RPMI8226 (cell line): ENCODE measurements at regions not wholly inside any gene's neighbourhood (a gene's known extent, or its start where the extent isn't known, plus 50 kb on each side); places are given as distances from the start of the nearest gene placed in this dataset.
"Not testable (repeated sequence)": the region's sequence is repeated elsewhere in the genome, so short reads cannot be mapped to it uniquely, and the experiment has no call there.

Experiments used
- DNase-seq: peaks from one replicate; pipeline ENCODE4 v3.0.0-alpha.2; 2015

DNA sequence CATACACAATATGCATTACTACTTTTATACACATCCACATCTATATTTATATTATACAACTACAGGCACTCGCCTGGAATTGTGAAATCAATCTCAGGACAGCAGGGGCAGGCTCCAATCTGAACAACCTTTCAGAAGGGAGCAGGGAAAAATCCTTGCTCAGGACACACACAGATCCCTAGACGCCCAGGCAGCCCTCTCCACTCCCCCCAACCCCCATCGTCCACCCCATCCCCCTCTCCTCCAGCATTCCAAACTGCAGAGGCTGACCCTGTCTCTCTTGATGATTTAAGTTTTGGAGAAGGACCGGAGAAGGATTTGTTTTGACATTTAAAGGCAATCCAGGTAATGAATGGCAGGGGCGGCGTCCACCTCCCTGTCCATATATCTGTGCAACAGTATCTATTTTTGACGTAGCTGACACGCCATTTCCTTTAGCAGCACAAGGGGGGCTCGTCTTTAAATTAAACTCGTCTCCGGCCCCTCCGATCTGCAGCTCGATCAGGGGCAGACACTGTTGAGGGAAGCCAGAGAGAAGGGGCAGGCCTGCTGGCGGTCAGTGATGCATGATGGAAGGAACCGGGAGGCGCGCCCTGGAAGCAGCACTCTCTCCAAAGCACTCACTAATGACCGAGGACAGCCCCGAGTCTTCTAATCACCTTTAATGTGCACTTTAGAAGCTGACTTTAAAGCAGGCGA, 95.0 kb upstream of the TBX5 start:
- DNase-seq = no peak

DNA sequence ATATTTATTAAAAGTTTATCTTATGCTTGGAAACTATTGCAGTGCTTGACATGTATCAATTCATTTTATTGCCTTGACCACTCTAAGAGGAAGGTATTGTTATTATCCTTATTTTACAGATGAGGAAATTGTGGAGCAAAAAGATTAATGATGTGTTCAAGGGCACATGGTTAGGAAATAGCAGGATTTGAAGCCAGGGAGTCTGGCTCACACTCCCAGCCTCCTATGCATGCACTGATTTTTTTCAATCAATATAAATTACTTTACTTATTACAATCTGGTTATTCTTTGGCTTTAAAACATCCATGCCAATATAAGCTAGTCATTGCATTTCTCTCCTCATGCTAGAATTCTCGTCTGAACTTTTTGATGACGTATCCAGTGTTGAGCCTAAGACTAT, 94.2 kb upstream of the TBX5 start:
- DNase-seq = no peak

DNA sequence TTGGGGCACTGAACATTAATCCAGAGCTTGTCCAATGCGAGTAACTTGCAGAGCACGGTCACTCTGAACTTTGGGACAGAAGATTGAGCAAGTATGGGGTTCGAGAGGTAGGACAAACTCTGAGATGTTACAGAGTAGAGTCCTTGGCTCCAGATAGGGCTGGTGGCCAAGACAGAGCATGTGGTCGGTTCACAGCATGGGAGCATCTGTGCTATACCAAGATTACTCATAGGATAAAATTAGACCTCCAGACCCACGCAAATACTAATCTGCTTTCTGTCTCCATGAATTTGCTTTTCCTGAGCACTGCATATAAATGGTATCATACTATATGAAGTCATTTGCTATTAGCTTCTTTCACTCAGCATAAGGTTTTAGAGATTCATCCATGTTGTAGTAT, 93.4 kb upstream of the TBX5 start:
- DNase-seq = no peak

DNA sequence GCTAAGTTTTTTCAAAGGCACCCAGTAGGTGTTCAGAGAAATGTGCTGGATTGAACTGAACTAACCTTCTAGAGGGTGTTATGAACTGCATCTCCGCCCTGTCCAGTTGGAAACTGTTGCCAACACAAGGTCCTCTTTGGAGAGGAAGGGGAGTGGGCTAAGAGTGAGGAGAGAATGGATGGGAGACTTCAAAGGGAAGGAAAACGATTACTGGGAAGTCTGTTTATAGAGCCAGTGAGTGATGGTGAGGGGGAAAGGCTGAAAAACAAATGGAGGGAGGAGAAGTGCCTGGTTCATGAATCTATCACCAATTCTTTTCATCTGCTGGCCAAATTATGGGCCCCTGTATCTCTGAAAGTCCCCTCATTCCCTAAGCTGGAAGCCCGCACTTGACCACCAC, 86.0 kb upstream of the TBX5 start:
- no peak for DNase-seq

DNA sequence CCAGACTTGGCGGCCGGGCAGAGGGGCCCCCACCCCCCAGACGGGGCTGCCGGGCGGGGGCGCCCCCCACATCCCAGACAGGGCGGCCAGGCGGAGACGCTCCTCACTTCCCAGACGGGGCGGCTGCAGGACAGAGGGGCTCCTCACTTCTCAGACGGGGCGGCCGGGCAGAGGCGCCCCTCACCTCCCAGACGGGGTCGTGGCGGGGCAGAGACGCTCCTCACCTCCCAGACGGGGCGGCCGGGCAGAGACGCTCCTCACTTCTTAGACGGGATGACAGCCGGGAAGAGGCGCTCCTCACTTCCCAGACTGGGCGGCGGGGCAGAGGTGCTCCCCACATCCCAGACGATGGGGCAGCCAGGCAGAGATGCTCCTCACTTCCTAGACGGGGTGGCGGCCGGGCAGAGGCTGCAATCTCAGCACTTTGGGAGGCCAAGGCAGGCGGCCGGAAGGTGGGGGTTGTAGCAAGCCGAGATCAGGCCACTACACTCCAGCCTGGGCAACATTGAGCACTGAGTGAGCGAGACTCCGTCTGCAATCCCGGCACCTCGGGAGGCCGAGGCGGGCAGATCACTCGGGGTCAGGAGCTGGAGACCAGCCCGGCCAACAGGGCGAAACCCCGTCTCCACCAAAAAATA, 79.0 kb upstream of the TBX5 start:
- DNase-seq = not testable (repeated sequence)

GRCh38 chr12:114483996-114484395, 78.1 kb upstream of the TBX5 start:
- no peak for DNase-seq

DNA sequence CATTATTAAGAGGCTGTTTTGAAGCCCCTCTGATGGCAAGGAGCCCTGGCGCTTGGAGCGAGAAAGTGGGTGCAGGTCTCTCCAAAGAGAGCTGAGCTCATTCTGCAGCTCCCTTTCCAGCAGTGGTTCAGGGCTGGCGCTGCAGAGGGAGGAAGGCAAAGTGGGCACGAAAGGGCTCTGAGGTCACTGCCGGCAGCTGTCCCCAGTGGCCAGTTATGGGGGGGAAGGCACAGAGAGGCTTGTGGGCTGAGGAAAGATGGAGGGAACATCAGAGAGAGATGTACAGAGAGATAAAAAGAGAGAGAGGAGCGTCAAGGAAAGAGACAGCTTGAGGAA, 75.2 kb upstream of the TBX5 start:
- DNase-seq = no peak

GRCh38 chr12:114480337-114481199, 74.6 kb upstream of the TBX5 start:
- DNase-seq = no peak

- DNase-seq = no peak
Measured at GRCh38 chr12:114479831-114480230, 73.9 kb upstream of the TBX5 start.

DNA sequence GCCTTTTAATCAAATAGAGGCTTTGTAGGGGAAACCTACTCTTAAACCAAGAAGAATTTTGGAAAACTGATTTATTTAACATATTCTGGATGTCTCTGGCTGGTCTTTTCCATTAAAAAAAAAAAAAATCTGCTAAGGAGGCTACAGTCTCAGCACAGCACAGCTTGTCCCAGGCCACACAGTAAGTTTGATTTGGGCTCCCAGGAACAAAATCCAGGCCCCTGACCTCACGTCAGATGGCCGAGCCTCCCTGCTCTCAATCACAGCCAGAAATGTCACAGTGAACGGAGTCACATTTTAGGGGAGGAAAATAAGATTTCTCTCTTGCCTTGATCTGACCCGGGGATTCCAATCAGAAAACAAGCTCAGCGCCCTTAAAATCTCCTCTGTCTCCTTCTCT, 72.9 kb upstream of the TBX5 start:
- DNase-seq = no peak

DNA sequence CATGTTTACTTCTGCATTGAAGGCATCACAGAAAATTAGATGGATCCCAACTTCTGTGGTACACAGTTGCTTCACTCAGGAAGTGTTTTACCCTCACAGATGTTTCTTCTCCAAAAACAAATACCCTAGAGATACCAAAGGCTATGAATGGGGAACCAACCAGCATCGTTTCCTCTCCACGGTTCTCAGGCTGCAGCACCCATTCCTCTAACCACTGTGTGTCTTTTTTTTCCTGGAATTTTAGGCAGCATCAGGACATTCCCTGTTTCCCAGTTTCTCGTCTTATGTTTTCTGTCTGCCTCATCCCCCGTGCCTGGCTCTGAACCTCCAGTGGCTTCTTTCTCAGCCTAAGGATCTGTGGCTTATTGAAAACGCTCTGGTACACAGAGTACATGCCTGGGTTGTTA, 72.0 kb upstream of the TBX5 start:
- no peak for DNase-seq

- no peak for DNase-seq
Measured at GRCh38 chr12:114476159-114476558, 70.2 kb upstream of the TBX5 start.

DNA sequence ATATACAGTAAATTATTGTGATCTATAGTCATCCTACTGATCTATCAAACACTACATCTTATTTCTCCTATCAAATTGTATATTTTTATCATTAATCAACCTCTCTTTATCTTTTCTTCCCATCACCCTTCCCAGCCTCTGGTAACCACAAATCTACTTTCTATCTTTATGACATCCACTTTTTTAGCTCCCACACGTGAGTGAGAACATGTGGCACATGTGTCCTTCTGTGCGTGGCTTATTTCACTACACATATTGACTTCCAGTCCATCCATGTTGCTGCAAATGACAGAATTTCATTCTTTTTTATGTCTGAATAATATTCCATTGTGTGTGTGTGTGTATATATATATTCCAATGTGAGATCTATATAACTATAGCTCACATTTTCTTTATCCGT, 67.8 kb upstream of the TBX5 start:
- DNase-seq = no peak

DNA sequence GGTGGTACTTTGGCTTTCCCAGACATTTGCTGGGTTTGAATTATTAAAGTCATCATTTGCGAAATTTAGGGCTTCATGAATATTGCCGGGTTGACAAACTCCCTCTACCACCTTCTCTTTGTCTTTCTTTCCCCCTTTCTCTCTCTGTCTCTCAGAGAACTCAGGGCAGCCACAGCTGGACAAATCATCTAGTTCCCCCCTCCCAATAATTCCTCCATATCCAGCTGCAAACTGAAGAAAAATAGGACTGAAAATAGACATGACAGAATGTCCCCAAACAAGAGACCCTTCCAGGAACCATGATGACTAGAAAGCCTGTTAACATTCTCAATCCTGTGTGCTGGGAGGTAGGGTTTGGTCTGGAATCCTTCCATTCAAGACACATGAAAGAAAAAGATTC, 67.1 kb upstream of the TBX5 start:
- no peak for DNase-seq

- no peak for DNase-seq
Measured at GRCh38 chr12:114457620-114458019, 51.7 kb upstream of the TBX5 start.
